ENCODE measurements at regions not wholly inside any gene's neighbourhood (a gene's known extent, or its start where the extent isn't known, plus 50 kb on each side); places are given as distances from the start of the nearest gene placed in this dataset.

DNA sequence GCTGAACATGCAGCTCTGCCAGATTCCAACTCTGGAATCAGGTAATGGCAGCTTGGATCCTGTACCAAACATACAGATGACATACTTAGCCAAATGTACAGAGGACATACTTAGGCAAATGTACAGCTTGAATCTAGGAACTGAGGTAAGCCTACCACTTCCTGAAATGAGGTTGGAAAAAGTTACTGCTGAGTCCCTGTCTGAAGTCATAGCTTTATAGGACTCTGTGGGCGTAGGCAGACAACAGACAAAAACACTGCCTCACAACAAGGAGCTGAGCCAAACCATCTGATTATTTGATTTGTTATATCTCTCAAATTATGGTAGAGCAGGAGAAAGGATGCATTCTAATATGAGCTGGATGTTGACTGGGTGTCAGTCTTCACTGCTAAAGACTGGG is 290.2 kb upstream of the TCF4 start:
- H3K23me2 ChIP-seq (ENCODE audit: low read depth, low read length): no peaks in the 10 kb centered on the region
- no peak for FAIRE-seq
- TF ChIP-seq KDM1A (IDR thresholded peaks at IDR 0.05; ENCODE audit: borderline replicate concordance, low read length) (no peak), RAD21 (IDR thresholded peaks at IDR 0.05 in 1 of 2, conservative IDR thresholded peaks at IDR 0.05 in 1 of 2; ENCODE audit: low read depth in 2 of 2, low read length in 2 of 2) (no peak), NANOG (IDR thresholded peaks at IDR 0.05; ENCODE audit: insufficient read depth, low read depth, low read length, poor library complexity, severe bottlenecking) (no peak), SAP30 (IDR thresholded peaks at IDR 0.05; ENCODE audit: insufficient read depth, insufficient replicate concordance, low read length) (no peak), MAFK (IDR thresholded peaks at IDR 0.05; ENCODE audit: low read depth, low read length) (no peak), RBBP5 (IDR thresholded peaks at IDR 0.05; ENCODE audit: borderline replicate concordance, low read depth, low read length) (no peak), TBP (IDR thresholded peaks at IDR 0.05; ENCODE audit: low read depth, low read length) (no peak), ASH2L (IDR thresholded peaks at IDR 0.05; ENCODE audit: low read length) (no peak), KDM5A (IDR thresholded peaks at IDR 0.05; ENCODE audit: low read length) (no peak)
- TF ChIP-seq, protein P1, sequence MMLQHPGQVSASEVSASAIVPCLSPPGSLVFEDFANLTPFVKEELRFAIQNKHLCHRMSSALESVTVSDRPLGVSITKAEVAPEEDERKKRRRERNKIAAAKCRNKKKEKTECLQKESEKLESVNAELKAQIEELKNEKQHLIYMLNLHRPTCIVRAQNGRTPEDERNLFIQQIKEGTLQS (IDR thresholded peaks at IDR 0.05; ENCODE audit: insufficient read depth, low read depth, low read length): no peak
- TF ChIP-seq, protein P2, sequence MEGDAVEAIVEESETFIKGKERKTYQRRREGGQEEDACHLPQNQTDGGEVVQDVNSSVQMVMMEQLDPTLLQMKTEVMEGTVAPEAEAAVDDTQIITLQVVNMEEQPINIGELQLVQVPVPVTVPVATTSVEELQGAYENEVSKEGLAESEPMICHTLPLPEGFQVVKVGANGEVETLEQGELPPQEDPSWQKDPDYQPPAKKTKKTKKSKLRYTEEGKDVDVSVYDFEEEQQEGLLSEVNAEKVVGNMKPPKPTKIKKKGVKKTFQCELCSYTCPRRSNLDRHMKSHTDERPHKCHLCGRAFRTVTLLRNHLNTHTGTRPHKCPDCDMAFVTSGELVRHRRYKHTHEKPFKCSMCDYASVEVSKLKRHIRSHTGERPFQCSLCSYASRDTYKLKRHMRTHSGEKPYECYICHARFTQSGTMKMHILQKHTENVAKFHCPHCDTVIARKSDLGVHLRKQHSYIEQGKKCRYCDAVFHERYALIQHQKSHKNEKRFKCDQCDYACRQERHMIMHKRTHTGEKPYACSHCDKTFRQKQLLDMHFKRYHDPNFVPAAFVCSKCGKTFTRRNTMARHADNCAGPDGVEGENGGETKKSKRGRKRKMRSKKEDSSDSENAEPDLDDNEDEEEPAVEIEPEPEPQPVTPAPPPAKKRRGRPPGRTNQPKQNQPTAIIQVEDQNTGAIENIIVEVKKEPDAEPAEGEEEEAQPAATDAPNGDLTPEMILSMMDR (IDR thresholded peaks at IDR 0.05; ENCODE audit: control extremely low read depth in 1 of 3, insufficient read depth in 1 of 3, low read depth in 1 of 3, low read length in 3 of 3): no peak

More for the DNA sequence above, 290.2 kb upstream of the TCF4 start:
- no peak overlapping the region for H2AK5ac ChIP-seq (ENCODE audit: low read depth, low read length)
- peaks cover 0 to 4% (median 0%) of the 10 kb centered on the region in 4 experiments; a peak in 2 of 7 replicates for H3K4me1 ChIP-seq (replicated peaks in 1 of 4; ENCODE audit: control insufficient read depth in 3 of 4, insufficient read depth in 4 of 4, low read length in 3 of 4)
- H2BK120ac ChIP-seq (replicated peaks; ENCODE audit: low read depth, low read length): no peak overlapping the region
- H3K4me2 ChIP-seq (ENCODE audit: insufficient read depth in 1 of 2, low read depth in 2 of 2, low read length in 2 of 2): no peak overlapping the region
- H4K20me1 ChIP-seq (replicated peaks in 1 of 2; ENCODE audit: control insufficient read depth in 1 of 2, insufficient read depth in 2 of 2, low read length in 2 of 2): no peaks in the 10 kb centered on the region
- no peak overlapping the region for H3K4ac ChIP-seq (replicated peaks; ENCODE audit: insufficient read length, low read depth, low read length)
- H2AFZ ChIP-seq (ENCODE audit: low read length): no peak overlapping the region
- H3K36me3 ChIP-seq (ENCODE audit: control insufficient read depth in 2 of 4, insufficient read depth in 4 of 4, low read length in 3 of 4): no peaks in the 10 kb centered on the region
- no peak overlapping the region for H3K27ac ChIP-seq (ENCODE audit: low read depth, low read length)
- ChIA-PET POLR2A (ENCODE audit: partially characterized antibody) (no interaction called here), CTCF (ENCODE audit: partially characterized antibody) (interaction anchor here (0.5 to 1.6 kb wide), 3 partner anchors 17 to 400 kb away, joined by 3 to 5 read pairs (median 4); no protein-coding TSS in a partner anchor)
- no peak overlapping the region for H3K56ac ChIP-seq (replicated peaks; ENCODE audit: insufficient read length, low read depth, low read length)
- no peak for DNase-seq (ENCODE audit: low read depth in 1 of 2, low spot score in 2 of 2)
- no peak overlapping the region for H4K91ac ChIP-seq (replicated peaks; ENCODE audit: insufficient read length, low read length)
- no peaks in the 10 kb centered on the region for H3K79me1 ChIP-seq (ENCODE audit: low read depth, low read length)
- H2BK15ac ChIP-seq (ENCODE audit: low read length): no peak overlapping the region
- no peak overlapping the region for H3K18ac ChIP-seq (ENCODE audit: extremely low read depth, low read length)
- no peak overlapping the region for H3K14ac ChIP-seq (ENCODE audit: insufficient read length)
- H3K27me3 ChIP-seq (replicated peaks in 1 of 4; ENCODE audit: control insufficient read depth in 3 of 4, extremely low read depth in 1 of 4, insufficient read depth in 3 of 4, low read length in 3 of 4): no peaks in the 10 kb centered on the region
- no peak overlapping the region for H2BK5ac ChIP-seq (ENCODE audit: low read depth, low read length)
- no peak overlapping the region for H3K9ac ChIP-seq (replicated peaks in 1 of 4; ENCODE audit: extremely low read depth in 1 of 4, low read depth in 3 of 4, low read length in 3 of 4)
- no peaks in the 10 kb centered on the region for H3K79me2 ChIP-seq (ENCODE audit: control insufficient read depth in 1 of 2, insufficient read depth in 2 of 2, low read length in 2 of 2)
- WGBS, 2 experiments (ENCODE audit: extremely low coverage in 1 of 2, insufficient coverage in 1 of 2, insufficient read length in 1 of 2, insufficient replicate concordance in 2 of 2, low coverage in 1 of 2, low lambda C conversion rate in 2 of 2, missing lambda C conversion rate in 1 of 2): 72% methylated on average over 1 of the region's 1 CpG; no CpG with 5 or more reads in 1 of the 2 experiments
- H3K9me3 ChIP-seq (ENCODE audit: insufficient read depth in 2 of 2, low read depth in 1 of 2, low read length in 1 of 2): no peaks in the 10 kb centered on the region
- no peak overlapping the region for H2BK12ac ChIP-seq (ENCODE audit: low read depth, low read length)
- H3K4me3 ChIP-seq (ENCODE audit: extremely low read depth in 1 of 4, insufficient read depth in 2 of 4, low read depth in 3 of 4, low read length in 4 of 4): no peak overlapping the region
- H4K8ac ChIP-seq (ENCODE audit: extremely low read depth, insufficient read depth, low read length): no peak overlapping the region
- H4K5ac ChIP-seq (ENCODE audit: insufficient read length, low read depth, low read length): no peak overlapping the region
- H2BK20ac ChIP-seq (ENCODE audit: low read length): no peak overlapping the region
- no peak overlapping the region for H3K23ac ChIP-seq (ENCODE audit: insufficient read length)

Measured in H1 (cell line).